SK-N-SH treated with all-trans-retinoic acid at 6 μM for 48 hours (cell line): ENCODE measurements at regions not wholly inside any gene's neighbourhood (a gene's known extent, or its start where the extent isn't known, plus 50 kb on each side); places are given as distances from the start of the nearest gene placed in this dataset.

Experiments
- ATAC-seq: fragments of 200-7000 bp; cut with Tn5 transposase; 3 replicates; pipeline ENCODE4 v1.9.1; 2020; ENCODE audit warnings: mild to moderate bottlenecking, moderate library complexity
- ARNTL ChIP-seq: fragments of 450-650 bp; formaldehyde crosslinking; IDR thresholded peaks from 2 replicates; pipeline ENCODE4 v1.5.0; 2020; ENCODE audit warnings: low read depth, mild to moderate bottlenecking, moderate library complexity, borderline replicate concordance
- BACH2 ChIP-seq: fragments of 250-450 bp; sonication (Bioruptor Pico); IDR thresholded peaks from 2 replicates; pipeline ENCODE4 v1.9.0; 2021; ENCODE audit warnings: mild to moderate bottlenecking, borderline replicate concordance
- CSDC2 ChIP-seq: fragments of 250-450 bp; sonication (Bioruptor Pico); IDR thresholded peaks from 2 replicates; pipeline ENCODE4 v1.5.0; 2020; ENCODE audit warnings: mild to moderate bottlenecking, moderate library complexity
- CSRNP3 ChIP-seq: fragments of 250-450 bp; sonication (Bioruptor Pico); IDR thresholded peaks from 2 replicates; pipeline ENCODE4 v1.5.1; 2021; ENCODE audit warnings: mild to moderate bottlenecking, moderate library complexity
- ESRRG ChIP-seq: fragments of 250-450 bp; sonication (Bioruptor Pico); IDR thresholded peaks from 2 replicates; pipeline ENCODE4 v1.6.1; 2021; ENCODE audit warnings: mild to moderate bottlenecking
- GLIS3 ChIP-seq: fragments of 250-450 bp; sonication (Bioruptor Pico); IDR thresholded peaks from 2 replicates; pipeline ENCODE4 v1.5.0; 2020; ENCODE audit warnings: mild to moderate bottlenecking, moderate library complexity
- ISL1 ChIP-seq: fragments of 250-450 bp; sonication (Bioruptor Pico); IDR thresholded peaks from 2 replicates; pipeline ENCODE4 v2.1.2; 2022; ENCODE audit warnings: mild to moderate bottlenecking, moderate library complexity
- OSR1 ChIP-seq: fragments of 250-450 bp; sonication (Bioruptor Pico); IDR thresholded peaks from 2 replicates; pipeline ENCODE4 v1.8.0; 2022; ENCODE audit warnings: moderate library complexity, mild to moderate bottlenecking, inconsistent platforms
- POU6F1 ChIP-seq: fragments of 250-450 bp; sonication (Bioruptor Pico); IDR thresholded peaks from 2 replicates; pipeline ENCODE4 v1.8.0; 2021; ENCODE audit warnings: low read depth, mild to moderate bottlenecking, moderate library complexity, borderline replicate concordance
- RARB ChIP-seq: fragments of 250-450 bp; sonication (Bioruptor Pico); IDR thresholded peaks from 2 replicates; pipeline ENCODE4 v1.8.0; 2021; ENCODE audit warnings: mild to moderate bottlenecking, moderate library complexity
- SNAI2 ChIP-seq: fragments of 250-450 bp; sonication (Bioruptor Pico); IDR thresholded peaks from 2 replicates; pipeline ENCODE4 v1.5.0; 2020; ENCODE audit warnings: mild to moderate bottlenecking, moderate library complexity
- TCF4 ChIP-seq: fragments of 250-450 bp; sonication (Bioruptor Pico); IDR thresholded peaks from 2 replicates; pipeline ENCODE4 v1.8.0; 2021; ENCODE audit warnings: mild to moderate bottlenecking, moderate library complexity, borderline replicate concordance
- ZC3H10 ChIP-seq: fragments of 250-450 bp; sonication (Bioruptor Pico); IDR thresholded peaks from 2 replicates; pipeline ENCODE4 v1.5.1; 2021; ENCODE audit warnings: mild to moderate bottlenecking, moderate library complexity
- ZFP3 ChIP-seq: fragments of 250-450 bp; sonication (Bioruptor Pico); IDR thresholded peaks from 2 replicates; pipeline ENCODE4 v1.5.0; 2020; ENCODE audit warnings: mild to moderate bottlenecking, moderate library complexity
- ZFP30 ChIP-seq: fragments of 450-650 bp; formaldehyde crosslinking; IDR thresholded peaks from 2 replicates; pipeline ENCODE4 v1.5.0; 2022; ENCODE audit warnings: mild to moderate bottlenecking, moderate library complexity
- ZNF565 ChIP-seq: fragments of 450-650 bp; formaldehyde crosslinking; conservative IDR thresholded peaks from 2 replicates; pipeline ENCODE4 v1.5.0; 2020; ENCODE audit warnings: low read depth, mild to moderate bottlenecking, moderate library complexity
- ZNF70 ChIP-seq: fragments of 450-650 bp; formaldehyde crosslinking; IDR thresholded peaks from 2 replicates; pipeline ENCODE4 v1.5.0; 2020; ENCODE audit warnings: mild to moderate bottlenecking, moderate library complexity
- ZNF8 ChIP-seq: fragments of 450-650 bp; formaldehyde crosslinking; IDR thresholded peaks from 2 replicates; pipeline ENCODE4 v1.5.0; 2020; ENCODE audit warnings: mild to moderate bottlenecking, moderate library complexity
- TF ChIP-seq, protein P1 (sequence below): fragments of 250-450 bp; sonication (Bioruptor Pico); IDR thresholded peaks from 2 replicates; pipeline ENCODE4 v1.8.0; 2020; ENCODE audit warnings: mild to moderate bottlenecking, moderate library complexity, borderline replicate concordance
- TF ChIP-seq, protein P2 (sequence below): fragments of 250-450 bp; sonication (Bioruptor Pico); IDR thresholded peaks from 2 replicates; pipeline ENCODE4 v1.5.1; 2020; ENCODE audit warnings: low read depth, mild to moderate bottlenecking, moderate library complexity
- TF ChIP-seq, protein P3 (sequence below): fragments of 250-450 bp; sonication (Bioruptor Pico); IDR thresholded peaks from 2 replicates; pipeline ENCODE4 v1.5.0; 2020; ENCODE audit warnings: mild to moderate bottlenecking, moderate library complexity

DNA sequence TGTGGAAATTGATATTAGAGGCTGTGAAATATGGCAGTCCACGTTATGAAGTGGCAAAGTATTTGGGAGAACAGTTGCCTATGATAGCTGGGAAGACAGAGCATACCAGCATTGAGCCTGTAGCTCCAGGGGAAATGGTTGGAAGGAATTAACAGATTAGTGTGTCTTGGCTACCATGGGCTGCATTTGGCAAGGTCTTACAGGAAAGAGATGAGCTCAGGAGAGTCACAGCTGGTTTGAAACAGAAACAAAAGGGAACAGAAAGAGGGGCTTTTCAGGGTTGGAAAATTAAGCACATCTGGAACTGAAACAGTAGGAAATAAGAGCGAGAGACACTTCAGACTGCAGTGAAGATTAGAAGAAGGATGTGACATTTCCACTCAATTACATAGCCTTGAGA, 141.7 kb downstream of the FBLN2 start:
- no peak for TF ChIP-seq ZC3H10 (CRISPR knock-in tag)
- TF ChIP-seq, protein P1, sequence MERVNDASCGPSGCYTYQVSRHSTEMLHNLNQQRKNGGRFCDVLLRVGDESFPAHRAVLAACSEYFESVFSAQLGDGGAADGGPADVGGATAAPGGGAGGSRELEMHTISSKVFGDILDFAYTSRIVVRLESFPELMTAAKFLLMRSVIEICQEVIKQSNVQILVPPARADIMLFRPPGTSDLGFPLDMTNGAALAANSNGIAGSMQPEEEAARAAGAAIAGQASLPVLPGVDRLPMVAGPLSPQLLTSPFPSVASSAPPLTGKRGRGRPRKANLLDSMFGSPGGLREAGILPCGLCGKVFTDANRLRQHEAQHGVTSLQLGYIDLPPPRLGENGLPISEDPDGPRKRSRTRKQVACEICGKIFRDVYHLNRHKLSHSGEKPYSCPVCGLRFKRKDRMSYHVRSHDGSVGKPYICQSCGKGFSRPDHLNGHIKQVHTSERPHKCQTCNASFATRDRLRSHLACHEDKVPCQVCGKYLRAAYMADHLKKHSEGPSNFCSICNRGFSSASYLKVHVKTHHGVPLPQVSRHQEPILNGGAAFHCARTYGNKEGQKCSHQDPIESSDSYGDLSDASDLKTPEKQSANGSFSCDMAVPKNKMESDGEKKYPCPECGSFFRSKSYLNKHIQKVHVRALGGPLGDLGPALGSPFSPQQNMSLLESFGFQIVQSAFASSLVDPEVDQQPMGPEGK (CRISPR knock-in tag): no peak
- TF ChIP-seq ARNTL: no peak
- no peak for TF ChIP-seq ZFP30
- TF ChIP-seq, protein P2, sequence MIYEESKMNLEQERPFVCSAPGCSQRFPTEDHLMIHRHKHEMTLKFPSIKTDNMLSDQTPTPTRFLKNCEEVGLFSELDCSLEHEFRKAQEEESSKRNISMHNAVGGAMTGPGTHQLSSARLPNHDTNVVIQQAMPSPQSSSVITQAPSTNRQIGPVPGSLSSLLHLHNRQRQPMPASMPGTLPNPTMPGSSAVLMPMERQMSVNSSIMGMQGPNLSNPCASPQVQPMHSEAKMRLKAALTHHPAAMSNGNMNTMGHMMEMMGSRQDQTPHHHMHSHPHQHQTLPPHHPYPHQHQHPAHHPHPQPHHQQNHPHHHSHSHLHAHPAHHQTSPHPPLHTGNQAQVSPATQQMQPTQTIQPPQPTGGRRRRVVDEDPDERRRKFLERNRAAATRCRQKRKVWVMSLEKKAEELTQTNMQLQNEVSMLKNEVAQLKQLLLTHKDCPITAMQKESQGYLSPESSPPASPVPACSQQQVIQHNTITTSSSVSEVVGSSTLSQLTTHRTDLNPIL (CRISPR knock-in tag): no peak
- no peak for TF ChIP-seq ZNF565 (CRISPR knock-in tag)
- TF ChIP-seq SNAI2 (CRISPR knock-in tag): no peak
- TF ChIP-seq OSR1 (CRISPR knock-in tag): no peak
- TF ChIP-seq, protein P3, sequence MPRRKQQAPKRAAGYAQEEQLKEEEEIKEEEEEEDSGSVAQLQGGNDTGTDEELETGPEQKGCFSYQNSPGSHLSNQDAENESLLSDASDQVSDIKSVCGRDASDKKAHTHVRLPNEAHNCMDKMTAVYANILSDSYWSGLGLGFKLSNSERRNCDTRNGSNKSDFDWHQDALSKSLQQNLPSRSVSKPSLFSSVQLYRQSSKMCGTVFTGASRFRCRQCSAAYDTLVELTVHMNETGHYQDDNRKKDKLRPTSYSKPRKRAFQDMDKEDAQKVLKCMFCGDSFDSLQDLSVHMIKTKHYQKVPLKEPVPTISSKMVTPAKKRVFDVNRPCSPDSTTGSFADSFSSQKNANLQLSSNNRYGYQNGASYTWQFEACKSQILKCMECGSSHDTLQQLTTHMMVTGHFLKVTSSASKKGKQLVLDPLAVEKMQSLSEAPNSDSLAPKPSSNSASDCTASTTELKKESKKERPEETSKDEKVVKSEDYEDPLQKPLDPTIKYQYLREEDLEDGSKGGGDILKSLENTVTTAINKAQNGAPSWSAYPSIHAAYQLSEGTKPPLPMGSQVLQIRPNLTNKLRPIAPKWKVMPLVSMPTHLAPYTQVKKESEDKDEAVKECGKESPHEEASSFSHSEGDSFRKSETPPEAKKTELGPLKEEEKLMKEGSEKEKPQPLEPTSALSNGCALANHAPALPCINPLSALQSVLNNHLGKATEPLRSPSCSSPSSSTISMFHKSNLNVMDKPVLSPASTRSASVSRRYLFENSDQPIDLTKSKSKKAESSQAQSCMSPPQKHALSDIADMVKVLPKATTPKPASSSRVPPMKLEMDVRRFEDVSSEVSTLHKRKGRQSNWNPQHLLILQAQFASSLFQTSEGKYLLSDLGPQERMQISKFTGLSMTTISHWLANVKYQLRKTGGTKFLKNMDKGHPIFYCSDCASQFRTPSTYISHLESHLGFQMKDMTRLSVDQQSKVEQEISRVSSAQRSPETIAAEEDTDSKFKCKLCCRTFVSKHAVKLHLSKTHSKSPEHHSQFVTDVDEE (CRISPR knock-in tag): no peak
- TF ChIP-seq TCF4 (CRISPR knock-in tag): no peak
- TF ChIP-seq ESRRG (CRISPR knock-in tag): no peak
- TF ChIP-seq BACH2 (CRISPR knock-in tag): no peak
- TF ChIP-seq ZNF70 (CRISPR knock-in tag): no peak
- no peak for TF ChIP-seq GLIS3 (CRISPR knock-in tag)
- no peak for TF ChIP-seq RARB (CRISPR knock-in tag)
- no peak for TF ChIP-seq CSRNP3
- TF ChIP-seq CSDC2 (CRISPR knock-in tag): no peak
- ATAC-seq: no peak

DNA sequence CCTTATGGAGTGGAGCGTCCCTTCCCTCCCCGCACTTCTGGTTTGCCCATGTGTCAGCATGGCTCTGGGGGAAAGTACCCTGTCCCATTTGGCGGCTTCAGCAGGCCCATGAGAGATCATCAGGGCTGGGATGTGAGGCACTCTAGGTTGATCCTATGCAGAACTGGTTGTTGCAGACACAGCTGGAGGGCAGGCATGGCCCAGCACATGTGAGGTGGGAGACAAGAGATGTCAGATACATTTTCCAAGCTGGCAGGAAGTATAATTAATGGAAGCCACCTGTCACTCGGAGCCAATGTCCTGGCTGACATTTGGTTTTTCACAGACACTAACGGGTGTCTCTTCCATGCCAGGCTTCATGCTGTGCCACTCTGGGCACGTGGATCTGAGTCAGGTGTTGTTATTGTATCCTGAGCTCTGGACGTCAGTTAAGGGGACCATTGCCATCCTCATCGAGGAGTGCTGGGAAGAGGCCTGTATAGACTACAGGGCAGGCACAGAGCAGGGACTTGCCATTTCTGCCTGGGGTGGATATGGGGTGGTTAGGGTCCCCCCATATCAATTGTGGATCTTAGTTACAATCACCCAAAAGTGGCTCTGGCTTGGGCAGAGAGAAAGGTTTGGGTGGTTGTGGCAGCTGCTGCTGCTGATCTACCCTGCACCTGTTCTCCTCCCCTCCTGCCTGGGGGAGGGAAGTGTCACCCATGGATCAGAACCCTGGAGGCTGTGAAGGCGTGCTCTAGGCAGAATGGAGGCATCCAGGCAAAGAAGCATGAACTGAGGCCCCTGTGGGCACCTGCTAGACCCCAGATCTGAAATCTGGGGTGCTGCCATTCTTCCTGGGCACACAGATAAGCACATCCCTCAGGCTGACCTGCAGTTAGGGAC, 140.7 kb downstream of the FBLN2 start:
- TF ChIP-seq ZC3H10 (CRISPR knock-in tag) (no peak), POU6F1 (CRISPR knock-in tag) (no peak), ZFP3 (no peak), RARB (CRISPR knock-in tag) (no peak), ISL1 (CRISPR knock-in tag) (no peak), CSRNP3 (no peak), ARNTL (no peak), ZNF565 (CRISPR knock-in tag) (no peak), ZNF8 (CRISPR knock-in tag) (no peak), TCF4 (CRISPR knock-in tag) (no peak)
- TF ChIP-seq, protein P1 (CRISPR knock-in tag): no peak
- no peak for ATAC-seq
